DMS53 treated with DMSO at 0.1 percent for 48 hours (cell line): ENCODE measurements at regions not wholly inside any gene's neighbourhood (a gene's known extent, or its start where the extent isn't known, plus 50 kb on each side); places are given as distances from the start of the nearest gene placed in this dataset.
"Not testable (repeated sequence)": the region's sequence is repeated elsewhere in the genome, so short reads cannot be mapped to it uniquely, and the experiment has no call there.

Source experiments
- DNase-seq: peaks from one replicate; lab custom pipeline; 2025; ENCODE audit not compliant: unreplicated experiment; lab: John Stamatoyannopoulos, UW

DNA sequence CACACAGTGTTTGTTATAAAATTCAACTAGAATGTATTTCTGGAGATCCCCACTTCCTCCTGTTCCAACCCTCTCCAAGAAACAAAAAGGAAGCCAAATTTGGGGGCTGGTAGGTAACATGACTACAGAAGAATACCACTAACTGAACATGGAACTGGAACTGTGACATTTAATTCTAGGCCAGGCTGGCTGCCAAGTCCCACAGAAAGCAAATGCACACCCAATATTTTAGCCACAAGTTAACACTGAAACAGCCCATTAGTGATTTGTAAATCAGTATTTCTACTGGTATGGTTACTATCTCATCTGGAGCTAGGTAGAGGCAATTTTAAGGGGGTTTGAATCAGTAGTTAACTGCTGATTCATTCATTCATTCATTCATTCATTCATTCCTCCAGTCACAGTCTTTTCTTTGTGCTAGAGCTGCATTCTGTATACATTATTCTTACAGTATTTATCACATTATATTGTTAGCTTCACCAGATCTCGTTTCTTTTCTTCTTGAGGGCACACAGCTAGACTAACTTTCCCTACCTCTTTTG, 131.7 kb upstream of the GDNF start:
- no peak for DNase-seq

DNA sequence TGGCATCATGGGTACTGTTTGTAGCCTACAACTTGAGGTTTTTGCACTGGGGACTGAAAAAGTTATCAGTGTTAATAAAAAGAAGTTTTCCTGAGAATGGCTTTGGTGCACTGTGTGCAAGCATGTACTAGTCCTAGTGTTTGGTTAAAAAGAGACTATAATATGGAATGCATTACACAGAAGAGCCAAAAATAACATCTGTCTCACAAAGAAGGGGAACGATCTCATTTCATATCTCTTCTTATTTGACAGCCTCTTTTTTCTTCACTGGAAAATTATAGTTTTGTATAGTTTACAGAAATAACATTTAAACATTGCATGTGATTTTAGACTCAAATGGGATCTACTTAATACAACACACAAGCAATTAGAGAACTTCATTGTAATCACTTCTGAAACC, 127.0 kb upstream of the GDNF start:
- no peak for DNase-seq

DNA sequence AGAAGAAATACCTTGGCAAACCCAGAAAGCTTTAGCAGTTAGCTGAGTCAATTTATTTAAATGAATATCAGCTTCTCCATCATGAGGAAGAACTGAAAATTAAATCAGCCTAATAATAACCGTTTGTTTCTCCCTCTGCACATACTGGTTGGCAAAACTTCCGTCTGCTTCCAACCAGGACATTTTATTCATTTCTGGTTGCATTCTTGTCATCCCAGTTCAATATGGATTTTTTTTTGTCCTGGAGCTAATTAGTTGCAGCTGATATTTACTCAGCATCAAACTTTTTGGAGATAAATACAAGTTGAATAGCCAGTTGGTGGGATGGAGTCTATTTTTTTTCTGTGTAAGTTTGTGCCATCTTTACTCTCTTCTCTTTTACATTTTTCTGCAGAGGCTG, 126.5 kb upstream of the GDNF start:
- DNase-seq, result no peak

DNA sequence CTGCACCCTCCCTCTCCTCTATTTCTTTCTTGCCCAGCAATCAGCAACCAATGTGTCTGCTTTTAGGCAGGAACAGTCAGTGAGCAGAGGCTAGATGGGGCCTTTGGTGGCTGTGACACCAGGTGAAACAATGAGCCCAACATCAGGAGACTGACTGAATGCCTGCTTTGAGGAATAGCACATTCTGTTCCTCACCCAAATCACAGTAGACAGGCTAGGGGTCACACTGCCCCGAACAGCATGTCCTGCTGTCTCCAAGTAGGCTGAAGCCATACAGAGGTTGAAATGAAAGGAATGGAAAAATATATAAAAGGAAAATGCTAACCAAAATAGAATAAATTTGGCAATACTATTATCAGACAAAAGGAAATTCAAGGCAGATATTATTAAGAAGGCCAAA, 122.5 kb upstream of the GDNF start:
- DNase-seq, result no peak

DNA sequence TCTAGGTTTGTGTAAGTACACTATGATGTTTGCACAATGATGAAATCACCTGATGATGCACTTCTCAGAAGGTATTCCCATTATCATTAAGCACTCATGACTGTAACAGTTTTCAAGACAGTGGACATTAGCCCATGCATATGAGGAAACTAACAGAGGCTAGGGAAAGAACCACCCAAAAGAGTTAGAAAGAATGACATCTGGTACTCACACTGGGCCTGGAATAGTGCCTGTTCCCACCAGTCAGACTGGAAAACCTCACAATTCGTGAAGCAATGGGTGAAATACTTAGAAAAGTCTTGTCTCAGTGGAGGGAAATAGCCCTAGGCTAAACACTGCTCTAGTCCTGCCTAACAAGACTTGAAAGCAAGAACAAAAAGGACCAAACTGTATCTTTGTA, 117.4 kb upstream of the GDNF start:
- DNase-seq, result peak; percentile 41

DNA sequence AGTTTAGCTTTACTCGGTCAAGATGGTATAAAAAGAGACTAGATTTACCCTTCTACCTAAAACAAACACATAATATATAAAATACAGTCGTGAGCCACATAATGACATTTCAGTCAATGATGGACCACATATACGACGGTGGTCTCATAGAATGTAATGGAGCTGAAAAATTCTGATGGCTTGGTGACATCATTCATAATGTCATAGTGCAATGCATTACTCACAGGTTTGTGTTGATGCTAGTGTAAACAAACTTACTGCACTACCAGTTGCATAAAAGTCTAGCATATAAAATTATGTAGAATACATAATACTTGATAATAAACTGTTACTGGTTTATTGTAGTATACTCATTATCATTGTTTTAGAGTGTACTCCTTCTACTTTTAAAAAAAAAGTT, 115.9 kb upstream of the GDNF start:
- DNase-seq, result peak; percentile 0

DNA sequence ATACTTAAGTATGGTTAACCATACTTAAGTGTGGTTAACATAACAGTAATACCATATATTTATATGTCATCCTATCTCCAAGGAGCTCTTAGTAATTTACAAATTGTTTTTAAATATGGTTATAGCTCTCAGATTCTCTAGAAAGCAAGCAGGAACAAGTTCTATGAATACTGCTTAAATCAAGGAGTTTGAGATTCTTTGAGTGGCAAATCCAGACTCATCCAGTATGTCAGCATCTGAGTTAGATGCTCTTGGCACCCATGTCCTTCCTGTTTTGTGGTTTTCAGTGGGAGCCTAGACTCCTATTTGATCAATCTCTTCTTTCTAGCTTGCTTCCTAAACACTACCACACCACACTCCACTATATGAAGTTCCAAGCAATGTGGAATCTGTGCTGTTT, 114.7 kb upstream of the GDNF start:
- DNase-seq, result no peak

DNA sequence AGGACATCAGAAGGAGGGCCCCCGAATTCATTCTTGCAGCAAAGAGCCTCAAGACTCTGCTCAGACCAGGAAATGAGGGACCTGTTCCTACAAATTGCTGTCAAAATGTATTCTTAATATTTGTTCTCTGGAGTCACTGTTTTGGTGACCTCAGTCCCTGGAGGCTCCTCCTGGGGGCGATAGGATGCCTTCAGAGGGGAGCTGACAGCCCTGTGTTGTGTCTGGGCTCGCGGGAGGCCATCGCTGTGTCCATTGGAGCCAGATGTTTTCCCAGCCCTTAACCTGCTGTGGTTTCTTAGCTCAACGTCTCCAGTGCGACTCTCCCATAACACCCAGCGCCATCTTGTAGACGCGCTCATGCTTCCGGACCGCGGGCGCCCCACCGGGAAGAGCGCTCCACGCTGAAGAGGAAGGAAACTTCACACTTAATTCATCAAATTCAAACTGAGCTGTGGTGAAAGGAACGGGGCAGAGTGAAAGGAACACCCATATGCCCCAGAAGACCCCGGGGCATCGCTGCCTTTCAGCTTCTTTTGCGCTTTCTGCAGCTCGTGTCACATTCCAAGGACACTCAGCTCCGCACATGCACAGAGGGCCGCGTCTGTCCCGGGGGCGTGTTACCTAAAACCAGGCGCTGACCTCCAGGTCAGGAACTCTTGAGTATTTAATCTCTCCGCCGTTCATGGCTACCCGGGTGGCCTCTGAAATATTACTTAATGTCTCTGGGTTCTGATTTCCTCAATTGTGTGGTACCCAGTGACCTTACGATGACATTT, 112.3 kb upstream of the GDNF start:
- DNase-seq, result no peak

DNA sequence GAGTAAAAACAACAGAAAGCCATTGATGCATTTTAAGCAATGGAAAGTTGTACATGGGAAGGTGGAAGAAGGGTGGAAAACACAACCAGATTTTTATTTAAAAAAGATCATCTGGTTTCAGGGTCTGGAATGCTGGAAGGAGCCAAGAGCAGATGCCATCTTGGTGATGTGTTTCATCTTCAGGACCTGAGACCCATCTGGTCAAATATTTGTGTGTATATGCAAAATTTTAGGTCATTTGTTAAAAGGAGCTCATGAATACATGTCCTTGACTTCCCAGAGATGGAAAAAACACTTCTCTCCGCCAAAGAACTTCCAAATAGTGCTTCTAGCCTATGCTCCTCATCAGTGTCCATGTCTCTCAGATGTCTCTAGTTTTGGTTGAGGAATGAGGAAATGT, 110.6 kb upstream of the GDNF start:
- DNase-seq, result no peak

DNA sequence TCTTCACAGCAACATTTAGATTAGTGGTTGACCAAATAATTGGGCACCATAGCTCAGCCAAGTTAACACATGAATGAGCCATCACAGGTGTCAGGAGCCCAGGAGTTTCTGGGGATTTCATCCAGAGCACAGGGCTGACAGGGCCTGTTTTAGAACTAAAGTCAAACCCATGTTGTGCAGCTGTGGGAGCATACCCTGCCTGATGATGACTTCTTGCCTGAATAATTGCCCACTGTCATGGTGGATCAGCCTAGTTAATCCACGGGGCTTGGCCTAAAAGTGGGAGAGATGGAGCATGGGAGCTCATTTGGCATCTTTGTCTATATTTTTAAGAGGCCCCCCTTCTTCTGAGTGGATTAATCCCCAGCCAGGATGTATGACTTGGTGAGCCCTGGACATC, 105.6 kb upstream of the GDNF start:
- DNase-seq, result no peak

DNA sequence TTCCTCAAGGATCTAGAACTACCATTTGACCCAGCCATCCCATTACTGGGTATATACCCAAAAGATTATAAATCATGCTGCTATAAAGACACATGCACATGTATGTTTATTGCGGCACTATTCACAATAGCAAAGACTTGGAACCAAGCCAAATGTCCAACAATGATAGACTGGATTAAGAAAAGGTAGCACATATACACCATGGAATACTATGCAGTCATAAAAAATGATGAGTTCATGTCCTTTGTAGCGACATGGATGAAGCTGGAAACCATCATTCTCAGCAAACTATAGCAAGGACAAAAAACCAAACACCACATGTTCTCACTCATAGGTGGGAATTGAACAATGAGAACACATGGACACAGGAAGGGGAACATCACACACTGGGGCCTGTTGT, 103.3 kb upstream of the GDNF start:
- not testable (repeated sequence) for DNase-seq

DNA sequence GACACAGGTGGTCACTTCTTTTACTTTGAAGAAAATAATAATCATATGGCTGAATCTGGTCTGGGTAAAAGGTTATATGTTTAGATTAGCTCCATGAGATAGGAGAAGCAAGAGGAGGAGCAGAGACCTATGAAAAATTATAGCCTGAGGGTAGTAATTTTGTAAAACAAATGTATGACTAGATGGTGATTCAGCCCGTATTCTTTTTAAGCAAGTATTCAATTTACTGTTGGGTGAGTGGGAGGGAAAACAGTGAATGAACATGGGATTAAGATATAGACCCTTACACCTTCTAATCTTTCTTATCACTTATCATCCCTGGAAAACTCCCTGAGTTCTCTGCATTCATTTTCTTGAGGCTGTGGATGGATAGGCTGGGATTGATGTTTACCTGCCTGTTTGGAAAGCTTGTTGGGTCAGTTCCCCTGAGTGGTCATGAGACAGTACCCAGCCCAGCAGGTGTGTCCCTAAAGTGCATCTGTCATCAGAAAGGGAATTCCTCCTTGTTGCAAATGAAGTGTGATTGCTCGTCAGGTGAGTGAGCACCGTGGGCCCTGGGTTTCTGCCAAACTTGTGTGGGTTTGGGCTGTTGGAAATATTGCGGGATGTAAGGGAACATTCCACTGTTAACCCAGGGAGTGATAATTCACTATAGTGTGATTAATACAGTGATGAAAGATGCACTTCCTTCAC, 101.2 kb upstream of the GDNF start:
- DNase-seq, result peak; percentile 45

DNA sequence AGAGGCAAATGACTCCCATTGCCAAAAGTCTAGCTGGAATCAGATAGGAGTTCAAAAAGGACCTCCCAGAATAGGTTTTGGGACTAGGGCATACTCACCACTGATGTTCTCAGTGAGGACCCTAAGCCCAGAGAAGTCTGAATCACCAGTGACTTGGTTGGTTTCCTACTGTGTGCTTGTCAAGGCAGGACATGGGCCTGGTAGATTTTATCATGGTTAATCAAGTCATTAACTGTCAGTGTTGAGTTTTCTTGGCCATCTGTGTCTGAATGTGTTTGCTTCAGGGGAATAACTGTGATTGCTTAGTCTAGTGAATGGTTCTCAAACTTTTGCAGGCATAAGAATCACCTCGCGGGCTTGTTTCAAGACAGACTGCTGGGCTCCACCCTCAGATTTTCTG, 99.0 kb upstream of the GDNF start:
- DNase-seq, result no peak

DNA sequence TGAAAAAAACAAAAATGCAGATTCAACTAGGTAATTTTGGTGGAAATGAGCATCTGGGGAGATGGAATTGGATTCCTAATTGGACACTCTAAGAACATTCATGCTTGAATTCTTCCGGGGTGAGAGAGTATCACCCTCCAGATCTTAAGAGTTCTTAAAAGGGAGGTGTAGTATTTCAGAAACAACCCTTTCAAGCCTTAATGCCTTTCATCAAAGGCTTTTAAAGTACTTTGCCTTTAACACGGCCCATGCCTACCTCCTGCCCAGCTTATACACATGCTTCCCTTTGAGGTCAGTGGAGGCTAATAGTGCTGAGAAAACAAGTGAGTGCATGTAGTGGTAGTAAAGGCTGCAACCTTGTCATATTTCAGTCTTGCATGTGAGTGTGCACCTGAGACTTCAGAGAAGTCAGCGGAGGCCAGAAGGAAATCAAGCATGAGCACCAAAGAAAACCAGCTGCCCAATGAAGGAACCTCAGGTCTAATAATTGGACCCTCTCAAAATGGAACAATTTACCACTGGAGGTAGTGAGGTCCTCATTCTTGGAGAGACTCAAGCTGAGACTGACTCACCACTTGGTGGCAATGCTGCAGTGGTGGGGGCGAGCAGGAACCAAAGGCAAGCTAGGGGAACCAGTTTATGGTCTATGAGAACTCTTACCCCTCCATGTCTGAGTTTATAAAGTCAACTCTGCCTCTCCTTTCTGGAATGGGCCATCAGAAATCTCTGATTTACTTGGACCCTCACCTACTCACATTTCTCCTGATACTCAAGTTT, 98.4 kb upstream of the GDNF start:
- no peak for DNase-seq

DNA sequence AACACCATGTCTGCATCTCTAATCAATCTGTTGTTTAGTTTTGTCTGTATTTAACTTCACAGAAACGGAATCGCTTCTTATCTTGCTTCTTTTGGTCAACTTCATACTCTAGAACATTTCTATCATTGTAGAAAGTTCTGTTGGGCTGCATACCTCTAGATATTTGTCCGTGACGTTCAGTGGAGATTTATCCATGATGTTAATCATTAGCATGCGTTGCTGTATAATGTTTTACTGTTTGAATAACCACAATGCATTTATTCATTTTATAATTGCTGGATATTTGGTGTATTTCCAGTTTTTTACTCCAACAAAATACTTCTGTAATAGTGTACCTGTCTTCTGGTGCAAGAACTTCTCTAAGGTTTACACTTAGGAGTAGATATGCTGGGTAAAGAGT, 96.2 kb upstream of the GDNF start:
- DNase-seq, result no peak

DNA sequence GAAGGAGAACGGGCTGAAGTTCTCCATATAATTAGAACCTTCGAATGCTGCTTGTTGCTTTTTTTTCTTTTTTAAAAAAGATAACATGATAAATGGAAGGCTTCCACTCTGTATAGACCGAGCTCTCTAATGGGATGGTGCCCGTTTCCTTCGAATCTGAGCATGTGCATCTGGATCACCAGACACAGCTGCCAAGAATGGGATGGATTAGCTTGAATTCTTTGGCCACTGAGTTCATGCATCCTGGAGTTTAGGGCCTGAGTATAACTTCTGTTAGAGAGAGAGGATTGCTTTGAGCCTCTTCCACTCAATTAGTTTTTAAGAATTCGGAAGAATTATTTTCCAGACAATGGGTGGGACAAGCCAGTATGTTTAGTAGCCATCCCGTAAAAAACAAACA, 93.7 kb upstream of the GDNF start:
- no peak for DNase-seq

DNA sequence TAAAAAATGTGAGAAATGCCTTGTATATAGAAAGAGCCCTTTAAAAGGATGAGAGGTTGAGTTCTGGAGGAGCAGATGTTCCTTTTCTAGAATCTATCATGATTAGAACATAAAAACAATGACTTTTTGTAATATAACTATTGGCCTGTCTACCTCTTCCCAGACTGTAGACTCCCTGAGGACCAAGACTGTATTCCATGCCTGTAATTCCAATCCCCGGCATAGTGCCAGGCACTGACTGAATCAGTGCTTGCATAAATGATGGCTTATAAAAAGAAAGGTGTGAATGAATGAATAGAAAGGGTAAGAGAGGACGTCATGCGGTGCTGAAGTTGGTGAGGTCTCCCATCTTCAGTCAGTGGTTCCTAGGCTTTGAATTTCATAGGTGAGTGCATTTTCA, 92.6 kb upstream of the GDNF start:
- DNase-seq, result no peak

DNA sequence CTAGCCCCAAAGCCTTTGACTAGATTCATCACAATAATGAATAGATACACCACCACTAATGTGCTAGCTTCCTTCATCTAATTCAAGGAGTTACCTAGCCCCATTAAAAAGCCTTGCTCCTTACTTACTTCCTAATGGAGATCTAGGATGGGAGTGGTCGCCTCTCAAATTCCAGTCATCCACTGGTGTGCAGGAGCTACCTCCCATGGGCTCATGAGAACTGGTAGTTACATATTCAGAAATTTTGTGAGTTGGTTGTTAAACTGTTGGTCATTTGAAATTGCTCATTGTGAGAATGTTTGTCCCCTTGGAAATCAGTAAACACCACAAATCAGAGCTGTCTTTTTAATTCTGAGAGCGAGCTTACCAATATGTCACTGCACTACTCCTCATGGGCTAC, 91.7 kb upstream of the GDNF start:
- DNase-seq, result no peak

DNA sequence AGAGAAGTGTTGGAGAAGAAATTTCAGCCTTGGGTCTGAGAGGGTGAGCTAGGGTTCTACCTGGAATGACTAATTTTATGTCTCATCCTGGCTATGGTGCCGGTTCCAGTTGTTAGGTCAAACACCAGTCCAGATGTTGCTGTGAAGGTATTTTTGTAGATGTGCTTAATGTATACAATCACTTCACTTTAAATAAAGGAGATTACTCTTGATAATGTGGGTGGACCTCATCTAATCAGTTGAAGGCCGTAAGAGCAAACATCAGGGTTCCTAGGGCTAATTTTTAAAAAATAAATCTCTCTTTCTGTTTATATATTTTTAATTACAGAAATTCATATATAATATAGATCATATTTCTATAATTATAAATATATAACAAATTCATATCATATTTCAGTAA, 90.5 kb upstream of the GDNF start:
- no peak for DNase-seq

DNA sequence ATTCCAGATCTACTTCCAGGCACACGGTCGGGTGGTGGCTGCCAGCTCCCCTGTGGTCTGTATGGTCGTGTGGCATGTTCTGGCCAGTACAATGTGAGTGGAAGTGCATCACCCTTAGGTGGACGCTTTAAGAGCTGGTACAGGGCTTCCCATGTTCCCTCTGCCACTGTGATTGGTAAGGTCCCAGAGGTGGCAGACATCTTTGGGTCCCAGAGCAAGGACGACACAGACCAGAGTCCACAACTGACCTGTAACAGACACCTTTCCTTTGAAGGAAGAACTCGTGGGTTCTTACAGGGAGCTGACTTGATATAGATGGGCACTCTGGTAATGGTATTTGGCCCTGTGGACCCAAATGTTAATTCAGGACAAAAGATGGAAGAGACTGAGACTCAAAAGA, 90.0 kb upstream of the GDNF start:
- no peak for DNase-seq

DNA sequence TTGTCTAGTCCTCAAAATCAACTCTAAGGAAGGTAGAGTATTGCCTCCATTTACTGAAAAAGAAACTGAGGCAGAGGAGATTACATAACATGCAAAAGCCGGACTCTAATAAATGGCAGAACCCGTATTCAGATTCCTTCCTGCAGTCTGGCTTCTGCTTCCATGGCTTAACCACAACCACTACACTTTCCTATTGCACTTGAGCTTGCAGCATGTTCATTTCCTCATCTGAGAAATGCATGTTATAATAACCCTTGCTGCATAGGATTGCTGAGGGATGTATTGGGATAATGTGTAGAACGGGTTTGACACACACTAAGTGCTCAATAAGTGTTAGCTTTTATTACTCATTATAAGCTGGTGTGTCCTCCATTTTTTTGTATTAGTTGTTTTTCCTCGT, 87.9 kb upstream of the GDNF start:
- DNase-seq, result not testable (repeated sequence)

DNA sequence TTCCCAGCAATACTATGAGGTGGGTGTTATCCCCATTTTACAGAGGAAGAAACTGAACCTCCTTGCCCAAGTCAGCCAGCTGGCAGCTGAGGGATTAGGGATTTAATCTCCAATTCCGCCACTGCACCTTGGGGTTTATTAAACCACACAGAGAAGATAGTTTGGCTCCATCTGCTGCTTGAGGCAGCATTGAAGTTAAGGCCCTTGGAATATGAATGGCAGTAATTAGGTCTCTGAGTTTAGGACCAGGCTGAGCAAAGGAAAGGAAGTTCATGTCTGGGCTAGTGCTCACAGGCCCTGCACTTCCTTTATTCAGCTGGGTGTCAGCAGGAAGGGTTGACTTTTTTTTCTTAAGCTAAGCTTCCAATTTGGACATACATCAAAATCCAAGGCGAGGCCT, 86.9 kb upstream of the GDNF start:
- no peak for DNase-seq
